ENCODE measurements at regions not wholly inside any gene's neighbourhood (a gene's known extent, or its start where the extent isn't known, plus 50 kb on each side); places are given as distances from the start of the nearest gene placed in this dataset.

DNA sequence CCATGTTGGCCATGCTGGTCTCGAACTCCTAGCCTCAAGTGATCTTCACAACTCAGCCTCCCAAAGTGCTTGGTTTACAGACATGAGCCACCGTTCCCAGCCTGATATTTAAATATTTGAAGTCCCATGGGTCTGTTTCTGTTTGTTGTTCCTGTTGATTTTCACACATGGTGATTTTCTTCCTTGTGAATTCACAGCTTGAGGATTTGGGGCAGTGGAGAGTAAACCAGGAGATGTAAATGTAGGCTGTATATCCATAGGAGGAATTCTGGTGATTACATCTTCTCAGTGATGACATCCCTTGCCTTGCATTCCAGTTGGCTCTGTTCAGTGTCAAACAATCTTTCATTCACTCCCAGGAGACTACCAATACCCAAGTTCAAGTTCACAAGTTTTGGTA lies 471.9 kb downstream of the KCTD12 start:
- DNase-seq = no peak

DNA sequence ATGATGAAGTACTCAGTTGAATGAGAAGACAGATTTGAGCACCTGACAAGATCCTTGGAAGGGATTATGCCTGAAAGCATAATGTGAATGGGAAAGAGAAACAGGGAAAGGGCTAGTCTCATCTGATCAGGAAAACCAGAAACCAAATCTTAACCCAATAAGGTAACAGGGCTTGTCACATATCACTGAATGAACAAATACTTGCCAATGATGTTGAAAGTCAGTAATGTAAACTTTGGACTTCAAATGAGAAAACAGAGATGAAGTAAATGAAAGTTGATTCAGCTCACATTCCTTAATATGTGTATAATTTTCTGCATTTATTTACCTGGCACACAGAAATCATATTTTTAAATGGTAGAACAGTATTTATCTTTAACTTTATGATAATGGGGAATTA lies 480.0 kb downstream of the KCTD12 start:
- no peak for DNase-seq

DNA sequence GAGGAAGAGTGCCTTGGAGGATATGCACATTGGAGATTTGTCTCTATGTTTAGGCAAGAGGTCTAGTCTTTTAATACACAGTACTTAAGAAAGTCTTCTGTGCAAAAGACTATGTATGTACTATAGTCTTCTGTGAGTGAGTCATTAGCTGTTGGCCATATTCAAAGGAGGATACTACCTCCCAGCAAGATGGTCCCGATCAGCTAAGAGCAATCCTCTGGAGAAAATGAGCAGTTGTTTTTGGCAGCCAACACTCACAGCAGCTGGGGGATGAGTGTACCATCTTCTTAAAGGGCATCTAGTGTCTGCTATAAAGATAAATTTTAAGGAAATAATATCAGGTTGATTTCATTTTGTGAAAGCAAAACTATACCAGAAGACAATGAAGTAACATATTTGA lies 487.8 kb downstream of the KCTD12 start:
- no peak for DNase-seq

DNA sequence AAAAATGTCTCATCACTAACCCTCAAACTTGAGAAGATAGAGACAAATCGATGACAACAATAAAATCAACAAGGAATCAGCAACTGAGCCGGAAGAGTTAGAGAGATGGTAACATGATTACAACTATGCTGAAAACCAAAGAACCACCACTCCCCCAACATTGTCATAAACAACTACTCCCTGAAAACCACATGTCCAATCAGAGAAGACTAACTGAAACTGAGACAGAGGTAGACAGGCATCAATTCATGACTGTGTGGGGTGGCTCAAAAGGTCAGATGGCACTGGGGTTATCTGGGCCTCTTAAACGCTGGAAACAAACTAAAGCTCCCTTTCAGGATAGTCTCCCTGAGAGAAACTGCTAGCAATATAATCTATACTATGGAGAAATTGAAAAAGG lies 488.8 kb downstream of the KCTD12 start:
- no peak for DNase-seq

DNA sequence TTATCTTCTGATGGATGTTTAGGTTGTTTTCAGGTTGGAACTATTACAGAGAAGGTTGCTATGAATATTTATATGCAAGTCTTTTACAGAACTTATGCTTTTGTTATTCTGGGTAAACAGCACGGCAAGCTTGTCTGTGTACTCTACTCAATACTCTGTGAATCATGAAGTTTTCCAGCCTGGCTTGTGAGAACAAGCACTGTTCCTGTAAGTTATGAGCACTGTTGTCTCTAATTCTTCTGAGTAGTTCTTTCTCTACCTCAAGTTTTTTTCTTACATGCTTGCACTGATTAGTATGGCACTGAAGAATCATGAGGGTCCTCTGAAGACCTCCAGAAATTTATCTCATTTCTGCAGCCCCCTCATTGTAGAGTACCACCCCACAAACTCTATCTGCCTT lies 496.9 kb downstream of the KCTD12 start:
- no peak for DNase-seq

DNA sequence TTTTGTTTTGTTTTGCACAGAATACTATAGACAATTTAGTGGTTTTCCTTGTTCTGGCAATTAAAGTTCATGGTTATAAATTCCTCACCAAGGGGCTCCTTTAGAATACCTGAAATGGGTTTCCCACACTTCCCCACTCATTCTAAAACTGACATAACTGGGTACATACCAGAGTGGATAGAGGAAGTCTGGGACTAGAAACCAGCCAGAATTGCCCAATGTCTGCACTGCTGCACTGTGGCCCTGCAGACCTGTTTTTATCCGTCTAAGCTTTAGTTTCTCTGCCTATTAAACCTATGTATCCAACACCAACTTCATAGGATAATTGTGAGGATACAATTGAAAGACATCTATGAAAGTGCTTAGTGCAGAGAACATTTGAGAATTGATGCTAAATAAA lies 498.6 kb downstream of the KCTD12 start:
- DNase-seq = no peak

DNA sequence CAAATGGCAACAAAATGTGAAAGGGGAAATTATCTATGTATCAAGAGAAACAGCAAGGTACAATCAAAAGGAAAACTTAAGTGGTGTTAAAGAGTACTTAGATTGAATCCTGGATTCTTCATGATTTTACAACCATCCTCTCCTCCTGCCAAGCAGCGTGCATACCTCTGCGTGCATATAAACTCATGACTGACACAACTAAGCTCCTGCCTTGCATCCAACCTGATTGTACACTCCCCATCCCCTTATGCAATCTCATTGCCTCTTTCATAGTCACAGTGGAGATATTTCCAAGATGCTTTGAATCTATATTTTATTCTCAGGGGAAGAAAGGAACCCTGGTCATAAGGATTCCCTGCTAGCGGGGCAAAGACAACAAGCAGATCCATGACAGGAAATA lies 499.9 kb downstream of the KCTD12 start:
- DNase-seq = no peak

DNA sequence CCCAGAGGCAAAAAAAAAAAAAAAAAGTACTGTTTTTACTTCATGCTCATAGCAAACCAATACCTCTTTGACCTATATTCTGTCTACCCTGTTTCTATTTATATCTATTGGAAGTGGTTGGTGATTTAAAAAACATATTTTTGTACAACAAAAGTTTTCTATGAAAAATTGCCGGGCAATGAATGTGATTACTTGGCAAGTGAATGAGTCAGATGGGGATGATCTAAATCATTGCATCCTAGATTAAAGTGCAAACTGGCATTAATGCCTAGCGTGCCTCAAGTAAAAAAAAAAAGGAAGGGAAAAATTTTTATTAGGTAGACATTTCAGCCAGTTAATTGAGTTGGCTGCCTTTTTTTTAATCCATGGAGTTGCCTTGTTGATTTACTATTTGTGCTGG lies 500.6 kb downstream of the KCTD12 start:
- no peak for DNase-seq

DNA sequence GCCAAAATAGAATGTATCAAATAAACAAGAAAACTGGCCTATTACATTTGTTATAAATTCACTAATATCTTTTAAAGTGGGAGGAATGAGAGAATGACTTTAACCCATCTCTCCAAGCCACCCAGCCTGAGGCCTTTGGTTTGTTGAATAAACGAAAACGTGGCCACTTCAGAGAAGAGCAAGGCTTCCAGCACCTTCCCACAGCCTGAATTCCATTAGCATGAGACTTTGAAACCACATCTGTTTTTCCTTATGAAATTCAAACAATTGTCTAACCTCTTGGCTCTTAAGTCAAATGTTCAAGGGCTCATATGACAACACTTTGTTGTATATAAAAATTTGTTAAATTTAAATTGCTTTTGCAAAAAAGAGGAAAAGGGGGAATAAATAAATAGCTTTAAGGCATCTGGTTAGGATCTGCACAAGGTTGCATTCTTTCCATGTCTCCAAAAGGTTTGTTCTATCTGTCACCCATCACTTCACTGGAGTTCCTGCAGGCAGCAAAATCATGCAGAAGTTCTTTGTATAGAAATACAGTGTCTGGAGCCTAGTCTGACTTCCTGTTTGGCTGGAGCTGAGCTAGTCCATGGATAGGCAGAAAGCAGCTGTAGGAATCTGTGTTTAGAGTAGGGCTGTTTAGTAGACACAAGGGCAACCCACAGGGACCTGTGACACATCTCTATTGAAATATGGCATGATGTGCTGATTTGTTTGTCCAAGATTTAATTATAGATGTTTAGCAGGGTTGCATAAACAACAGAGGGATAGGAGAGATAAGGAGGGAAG lies 502.3 kb downstream of the KCTD12 start:
- DNase-seq = peak; percentile 71

DNA sequence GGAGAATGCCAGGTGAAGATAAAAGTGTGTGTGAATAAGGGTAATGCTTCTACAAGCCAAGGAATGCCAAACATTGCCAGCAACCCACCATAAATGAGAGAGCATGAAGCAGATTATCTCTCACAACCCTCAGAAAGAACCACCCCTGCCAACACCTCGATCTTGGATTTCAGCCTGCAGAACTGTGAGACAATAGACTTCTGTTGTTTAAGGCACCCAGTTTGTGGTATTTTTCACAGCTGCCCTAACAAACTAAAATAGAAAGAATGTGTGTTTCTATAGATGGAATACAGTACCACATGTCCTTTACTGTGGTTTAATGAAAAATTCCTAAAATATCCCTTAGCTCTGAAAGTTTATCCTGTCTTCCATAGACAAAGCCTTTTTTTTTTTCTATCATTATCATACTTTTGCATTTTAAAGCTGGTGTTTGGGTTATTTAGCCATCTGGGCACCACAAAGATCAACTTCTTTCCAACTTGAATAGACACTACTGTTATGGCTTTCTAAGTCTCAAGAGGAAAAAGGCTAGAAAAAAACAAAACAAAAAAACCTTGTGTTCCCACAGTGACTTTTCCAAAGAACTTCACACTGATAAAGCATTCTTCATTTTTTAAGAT lies 505.6 kb downstream of the KCTD12 start:
- no peak for DNase-seq

DNA sequence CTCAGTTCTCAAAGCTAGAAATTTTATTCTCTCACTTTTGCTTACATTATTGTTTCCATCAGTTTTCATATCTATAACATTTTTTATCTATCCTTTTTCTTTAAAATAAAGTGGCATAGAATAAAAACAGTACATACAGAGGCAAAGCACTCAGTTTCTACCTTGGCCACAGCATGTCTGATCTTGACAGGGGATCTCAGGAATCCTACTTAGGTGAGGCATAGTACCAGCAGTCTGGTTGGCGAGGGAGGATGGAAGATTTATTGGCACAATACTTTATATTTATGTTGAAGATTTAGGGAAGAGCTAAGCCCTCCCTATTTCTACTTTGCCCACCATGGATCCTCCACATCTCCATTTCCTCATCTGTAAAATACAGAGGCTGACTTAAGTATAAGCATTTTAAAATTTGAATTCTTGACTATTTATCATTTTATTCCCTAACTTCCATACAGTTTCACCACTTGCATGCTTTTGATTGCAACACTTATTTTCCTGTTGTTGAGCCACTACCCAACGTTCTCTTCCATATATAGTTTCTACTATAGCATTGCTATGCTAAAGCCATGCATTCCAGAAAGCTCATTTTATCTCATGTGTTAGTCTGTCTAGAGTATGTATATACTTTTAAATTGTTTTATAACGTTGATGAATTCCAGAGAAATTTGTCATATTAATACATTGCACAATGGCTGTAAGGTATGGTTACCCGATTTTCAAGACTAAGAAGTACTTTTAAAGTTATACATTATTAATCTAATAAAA lies 506.7 kb downstream of the KCTD12 start:
- no peak for DNase-seq

DNA sequence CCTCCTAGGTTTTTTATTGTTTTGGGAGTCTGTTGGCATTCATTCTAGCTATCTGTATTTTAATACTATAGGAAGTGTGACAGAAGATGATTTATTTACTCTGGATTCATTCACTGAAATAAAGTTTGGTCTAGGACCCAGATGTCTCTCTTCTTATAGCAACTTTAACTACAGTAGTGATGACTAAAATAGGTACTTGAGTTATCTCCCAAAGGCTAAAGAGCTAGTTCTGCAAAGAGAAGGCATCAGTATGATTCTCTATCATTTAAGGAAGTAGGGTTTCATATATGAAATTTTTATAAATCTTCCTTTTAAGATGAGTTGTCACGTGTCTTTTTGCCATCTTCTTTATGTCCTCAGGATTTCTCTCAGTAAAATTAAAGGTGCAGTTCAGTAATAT lies 507.4 kb downstream of the KCTD12 start:
- DNase-seq = no peak

DNA sequence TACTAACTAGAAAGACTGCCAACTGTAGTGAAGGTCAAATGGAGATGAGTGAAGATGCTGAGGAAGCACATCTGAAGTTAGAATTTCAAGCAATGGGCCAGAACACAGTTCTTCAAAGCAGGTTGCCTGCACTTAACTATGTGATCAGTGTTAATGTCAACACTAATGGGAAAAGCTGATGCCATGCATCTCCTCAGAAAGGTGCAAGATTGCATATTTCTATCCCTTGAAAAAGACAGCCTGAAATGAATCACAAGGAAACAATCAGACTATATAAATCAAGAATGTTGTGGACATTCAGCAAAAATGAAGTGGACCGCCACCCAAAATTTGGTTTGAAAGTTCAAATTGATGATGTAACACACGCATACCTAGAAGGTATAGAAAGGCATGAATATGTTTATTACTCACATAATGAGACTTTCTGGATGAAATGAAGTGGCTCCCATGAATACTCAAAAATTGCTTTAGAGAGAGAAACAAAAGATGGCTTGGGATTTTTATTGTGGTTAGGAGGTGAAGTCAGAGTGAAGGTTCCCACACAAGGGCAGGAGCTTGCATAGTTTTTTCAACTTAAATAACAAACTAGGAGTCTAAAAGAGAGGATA lies 522.4 kb downstream of the KCTD12 start:
- DNase-seq = no peak

DNA sequence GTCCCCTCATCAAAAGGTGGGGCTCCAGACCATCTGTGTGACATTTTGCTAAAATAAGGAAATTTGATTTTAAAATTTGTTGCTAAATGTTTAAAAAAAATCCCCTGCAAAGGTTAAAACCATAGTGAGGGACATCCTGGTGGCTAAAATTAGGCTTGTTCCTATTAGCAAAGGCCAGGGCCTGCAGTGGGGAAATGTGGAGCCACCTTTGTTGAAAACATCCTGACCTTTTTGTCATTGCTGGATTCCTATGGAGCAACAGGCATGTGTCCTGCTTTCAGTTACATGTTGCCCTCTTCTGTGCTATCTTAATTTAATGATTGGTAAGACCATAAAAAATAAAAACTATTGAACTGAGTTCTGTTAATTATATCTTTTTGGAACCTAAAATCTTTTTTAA lies 524.3 kb downstream of the KCTD12 start:
- DNase-seq = no peak

DNA sequence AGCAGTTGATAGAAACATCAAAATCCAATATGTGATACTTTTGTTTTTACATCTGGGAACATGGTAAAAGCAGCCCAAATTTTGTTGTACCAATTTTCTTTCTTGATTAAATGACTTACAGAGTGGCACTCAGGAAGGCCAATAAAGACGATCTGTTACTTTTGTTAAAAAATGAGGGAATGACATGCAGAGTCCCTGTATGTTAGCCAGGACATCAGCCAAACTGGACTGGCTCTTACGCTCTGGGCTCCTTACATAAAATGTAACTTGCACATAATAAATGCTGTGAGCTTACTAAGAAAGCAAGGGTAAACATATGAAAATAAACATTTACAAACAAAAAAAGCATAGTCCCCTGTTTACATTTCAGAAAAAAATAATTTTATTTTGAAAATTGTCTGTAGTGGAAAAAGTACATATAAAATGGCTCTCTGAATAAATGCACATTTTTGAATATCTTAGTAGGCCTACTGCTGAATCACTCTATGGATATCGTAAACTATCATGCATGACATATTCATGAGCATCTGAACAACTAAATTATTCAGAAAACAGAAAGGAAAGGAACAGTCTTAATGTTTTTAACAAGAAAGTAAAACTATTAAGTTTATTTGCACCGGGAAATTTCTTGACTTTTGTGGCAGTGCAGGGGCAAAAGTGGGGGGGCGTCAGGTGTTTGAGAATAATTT lies 534.5 kb downstream of the KCTD12 start:
- no peak for DNase-seq

DNA sequence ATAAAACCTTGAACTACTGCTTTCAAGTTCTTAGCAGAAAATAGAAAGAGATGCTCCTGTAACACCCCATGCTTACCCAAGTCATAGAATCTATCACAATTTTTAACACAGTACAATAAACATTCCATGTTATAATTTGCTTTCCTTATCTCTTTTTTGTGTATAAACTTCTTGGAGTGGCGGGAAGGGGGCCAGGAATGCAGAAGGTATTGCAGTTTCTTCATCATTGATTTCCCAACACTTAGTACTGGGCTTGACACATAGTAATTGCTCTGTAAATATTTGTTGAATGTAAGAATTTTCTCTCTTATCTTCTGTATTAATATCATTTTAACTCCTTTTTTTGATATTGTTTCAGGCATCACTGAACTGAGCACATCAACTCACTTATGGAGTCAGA lies 535.8 kb downstream of the KCTD12 start:
- DNase-seq = no peak

DNA sequence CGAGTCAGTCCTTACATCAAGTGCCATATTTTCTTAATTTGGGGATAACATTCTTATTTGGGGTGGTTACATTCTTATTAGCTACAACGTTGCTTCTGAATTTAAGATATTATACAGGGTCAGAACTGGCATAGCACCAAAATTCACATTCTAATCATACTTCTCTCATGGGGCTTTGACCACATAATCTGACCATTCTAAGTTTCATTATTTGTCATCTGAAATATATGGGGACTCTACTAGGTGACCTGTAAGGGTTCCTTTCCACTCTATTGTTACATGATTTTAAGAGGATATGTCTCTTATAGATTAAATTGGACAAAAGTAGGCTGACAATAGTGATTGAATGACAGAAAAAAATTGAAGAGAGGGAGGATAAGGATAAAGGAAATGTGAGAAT lies 536.5 kb downstream of the KCTD12 start:
- DNase-seq = no peak

DNA sequence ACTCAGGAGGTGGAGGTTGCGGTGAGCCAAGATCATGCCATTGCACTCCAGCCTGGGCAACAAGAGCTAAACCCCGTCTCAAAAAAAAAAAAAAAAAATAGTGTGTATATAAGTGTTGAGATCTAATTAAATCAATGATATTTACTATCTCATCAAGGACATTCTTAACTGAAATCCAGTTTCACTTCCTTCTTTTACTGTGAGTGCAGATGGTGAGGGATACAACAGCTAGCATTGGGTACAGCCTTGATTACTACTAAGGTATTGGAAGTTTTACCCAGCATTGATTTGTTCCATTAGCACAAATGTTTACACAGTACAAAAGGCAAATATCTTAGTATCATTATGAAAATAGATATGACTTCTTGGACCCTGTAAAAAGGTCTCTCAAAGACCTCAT lies 546.6 kb downstream of the KCTD12 start:
- DNase-seq = no peak

DNA sequence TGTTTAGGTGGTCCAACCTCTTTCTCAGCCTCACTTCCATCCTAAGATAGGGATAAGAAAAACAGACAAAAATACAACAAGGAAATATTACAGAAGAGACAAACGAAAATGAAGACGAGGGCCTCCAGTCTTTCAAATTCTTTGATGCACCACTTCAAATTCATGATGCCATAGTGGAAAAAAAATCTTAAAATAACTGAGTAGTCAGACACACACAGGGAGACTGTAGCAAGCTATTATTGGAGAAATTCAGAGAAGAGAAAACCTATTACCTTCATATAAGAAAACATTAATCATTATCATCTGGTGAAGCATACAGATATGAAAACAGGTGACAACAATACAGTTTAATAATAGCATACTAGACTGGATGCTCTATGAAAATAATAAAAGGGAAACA lies 548.2 kb downstream of the KCTD12 start:
- DNase-seq = no peak

DNA sequence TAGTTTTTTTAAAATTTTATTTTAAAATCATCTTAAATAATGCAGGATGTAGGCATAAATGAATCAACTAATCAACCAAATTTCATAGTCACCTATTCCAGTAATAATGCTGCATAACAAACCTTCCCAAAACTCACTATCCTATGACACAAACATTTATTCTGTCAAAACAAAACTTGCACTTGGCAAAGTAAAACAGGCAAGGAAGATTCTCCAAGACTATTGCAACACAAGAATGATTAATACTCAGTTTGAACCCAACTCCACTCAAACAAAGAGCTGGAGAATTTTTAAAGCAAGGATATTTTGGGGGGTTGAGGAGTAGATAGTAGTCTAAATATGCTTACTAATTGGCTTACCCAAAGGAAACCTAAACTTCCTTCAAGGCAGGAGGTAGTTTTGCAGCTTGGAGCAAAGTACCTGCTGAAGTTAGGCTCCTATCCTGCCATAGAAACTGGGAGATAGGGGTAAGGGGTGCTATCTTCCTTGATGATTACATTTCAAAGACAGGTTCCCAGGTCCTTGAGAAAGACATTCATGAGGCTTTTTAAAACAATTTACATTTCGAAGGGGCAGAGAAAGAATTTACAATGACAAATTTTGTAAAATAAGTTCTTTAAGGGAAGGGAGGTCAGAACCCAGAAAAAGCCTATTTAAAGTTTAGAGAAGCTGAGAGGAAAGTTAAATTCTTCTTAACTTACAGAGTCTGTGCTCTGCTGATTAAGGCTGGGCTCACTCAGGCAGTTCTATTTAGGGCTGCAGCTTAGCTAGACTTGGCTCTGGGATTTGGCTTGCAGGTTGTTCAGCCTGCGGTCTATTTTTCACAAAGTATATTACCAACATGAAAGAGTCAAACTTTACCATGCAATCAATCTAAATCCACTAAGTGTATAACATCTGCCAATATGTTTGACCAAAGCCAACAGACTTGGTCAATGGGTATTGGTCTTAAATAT lies 549.0 kb downstream of the KCTD12 start:
- no peak for DNase-seq

DNA sequence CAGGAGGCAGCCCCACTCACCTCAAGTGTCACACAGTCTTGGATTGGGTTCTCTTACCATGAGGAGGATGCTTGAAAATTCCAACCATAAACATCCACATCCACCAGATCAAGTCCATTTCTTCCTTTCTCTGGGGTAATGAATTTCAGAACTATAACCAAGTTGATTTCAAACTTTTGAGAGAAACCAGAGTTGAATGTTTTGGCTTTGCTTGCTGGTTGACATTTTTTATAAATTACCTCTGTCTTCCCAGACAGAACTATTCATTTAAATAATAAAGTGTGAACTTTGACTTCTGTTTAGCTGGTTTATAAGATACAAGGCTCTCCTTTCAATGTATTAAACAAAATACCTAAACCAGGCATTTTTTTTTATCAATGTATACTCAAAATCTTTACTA lies 550.7 kb downstream of the KCTD12 start:
- no peak for DNase-seq
